ENCODE measurements at regions not wholly inside any gene's neighbourhood (a gene's known extent, or its start where the extent isn't known, plus 50 kb on each side); places are given as distances from the start of the nearest gene placed in this dataset.

DNA sequence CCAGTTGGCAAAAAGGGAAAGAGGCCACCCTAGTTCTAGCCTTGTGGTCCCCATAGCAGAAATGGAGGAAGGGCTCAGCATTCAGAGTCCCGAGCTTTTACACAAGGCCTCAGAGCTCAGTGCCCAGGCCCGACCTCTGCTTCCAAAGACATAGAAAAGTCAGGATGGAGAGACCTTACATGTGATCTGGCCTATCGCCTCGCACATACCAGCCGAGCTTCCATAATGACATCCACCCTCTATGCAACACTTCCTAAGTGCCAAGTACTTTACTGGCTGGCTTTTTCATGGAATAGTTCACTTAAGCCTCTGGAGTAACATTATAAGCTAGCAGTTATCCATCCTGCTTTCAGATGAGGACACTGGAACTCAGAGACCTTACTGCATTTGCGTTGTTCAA, 275.9 kb downstream of the FAM43A start:
- no peak for DNase-seq (ENCODE audit: low read depth, low spot score)
- no peak overlapping the region for H3K4me3 ChIP-seq
- no peak overlapping the region for H3K27ac ChIP-seq
- TF ChIP-seq EZH2 (IDR thresholded peaks at IDR 0.05) (no peak), POLR2AphosphoS5 (IDR thresholded peaks at IDR 0.05; ENCODE audit: borderline replicate concordance, low read depth, low read length) (no peak), FOXP2 (optimal IDR thresholded peaks at IDR 0.05; ENCODE audit: control extremely low read depth, extremely low read length, insufficient read depth) (no peak)
- no peaks in the 10 kb centered on the region for H3K9me3 ChIP-seq (ENCODE audit: low read depth, low read length)
- no peaks in the 10 kb centered on the region for H3K36me3 ChIP-seq (ENCODE audit: insufficient read depth, low read length)
- no peak overlapping the region for H3K9ac ChIP-seq (ENCODE audit: insufficient read length)

DNA sequence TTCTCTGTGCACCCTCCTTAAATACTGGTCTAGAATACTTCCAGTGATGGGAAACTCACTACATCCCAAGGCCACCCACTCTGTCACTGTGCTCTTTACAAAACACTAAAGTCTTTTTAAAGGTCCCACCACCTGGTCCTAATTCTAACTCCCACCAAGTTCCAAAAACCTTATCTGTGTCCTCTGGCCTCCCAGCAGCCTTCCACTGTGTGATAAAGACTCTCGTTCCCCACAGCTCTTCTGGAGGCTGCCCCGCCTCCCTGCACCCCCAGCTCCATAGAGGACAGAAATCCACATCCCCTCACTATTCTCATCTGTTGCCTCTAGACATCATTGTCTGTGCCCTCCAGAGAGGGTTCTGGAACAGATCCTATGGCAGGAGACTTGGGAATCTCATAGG, 276.4 kb downstream of the FAM43A start:
- Histone ChIP-seq H3K27ac (no peak overlapping the region), H3K9ac (ENCODE audit: insufficient read length) (no peak overlapping the region), H3K36me3 (ENCODE audit: insufficient read depth, low read length) (no peaks in the 10 kb centered on the region), H3K4me3 (no peak overlapping the region), H3K9me3 (ENCODE audit: low read depth, low read length) (no peaks in the 10 kb centered on the region)
- DNase-seq (ENCODE audit: low read depth, low spot score): no peak
- TF ChIP-seq FOXP2 (optimal IDR thresholded peaks at IDR 0.05; ENCODE audit: control extremely low read depth, extremely low read length, insufficient read depth) (no peak), EZH2 (IDR thresholded peaks at IDR 0.05) (no peak), POLR2AphosphoS5 (IDR thresholded peaks at IDR 0.05; ENCODE audit: borderline replicate concordance, low read depth, low read length) (no peak)

DNA sequence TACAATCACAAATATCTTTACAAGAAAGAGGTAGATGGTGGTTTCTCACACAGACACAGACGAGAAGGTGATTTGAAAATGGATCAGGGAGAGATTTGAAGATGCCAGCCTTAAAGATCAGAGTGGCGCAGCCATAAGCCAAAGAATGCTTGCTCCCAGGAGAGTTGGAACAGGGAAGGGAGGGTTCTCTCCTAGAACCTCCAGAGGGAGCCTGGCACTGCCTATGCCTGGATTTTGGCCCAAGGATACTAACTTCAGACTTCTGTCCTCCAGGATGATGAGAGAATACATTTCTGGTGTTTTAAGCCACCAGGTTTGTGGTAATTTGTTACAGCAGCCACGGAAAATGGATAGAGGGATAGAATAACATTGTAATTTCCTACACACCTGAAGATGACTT, 279.1 kb downstream of the FAM43A start:
- H3K9ac ChIP-seq (ENCODE audit: insufficient read length): no peak overlapping the region
- no peak for DNase-seq (ENCODE audit: low read depth, low spot score)
- no peak overlapping the region for H3K4me3 ChIP-seq
- H3K36me3 ChIP-seq (ENCODE audit: insufficient read depth, low read length): no peaks in the 10 kb centered on the region
- H3K9me3 ChIP-seq (ENCODE audit: low read depth, low read length): no peaks in the 10 kb centered on the region
- TF ChIP-seq POLR2AphosphoS5 (IDR thresholded peaks at IDR 0.05; ENCODE audit: borderline replicate concordance, low read depth, low read length) (no peak), FOXP2 (optimal IDR thresholded peaks at IDR 0.05; ENCODE audit: control extremely low read depth, extremely low read length, insufficient read depth) (no peak), EZH2 (IDR thresholded peaks at IDR 0.05) (no peak)
- H3K27ac ChIP-seq: no peak overlapping the region

GRCh38 chr3:194967151-194968117, 281.8 kb downstream of the FAM43A start:
- no peak overlapping the region for H3K27ac ChIP-seq
- no peak overlapping the region for H3K4me3 ChIP-seq
- no peaks in the 10 kb centered on the region for H3K36me3 ChIP-seq (ENCODE audit: insufficient read depth, low read length)
- no peak for DNase-seq (ENCODE audit: low read depth, low spot score)
- no peak for TF ChIP-seq POLR2AphosphoS5 (IDR thresholded peaks at IDR 0.05; ENCODE audit: borderline replicate concordance, low read depth, low read length)
- TF ChIP-seq FOXP2 (optimal IDR thresholded peaks at IDR 0.05; ENCODE audit: control extremely low read depth, extremely low read length, insufficient read depth): no peak
- no peak for TF ChIP-seq EZH2 (IDR thresholded peaks at IDR 0.05)
- no peak overlapping the region for H3K9ac ChIP-seq (ENCODE audit: insufficient read length)
- H3K9me3 ChIP-seq (ENCODE audit: low read depth, low read length): no peaks in the 10 kb centered on the region

DNA sequence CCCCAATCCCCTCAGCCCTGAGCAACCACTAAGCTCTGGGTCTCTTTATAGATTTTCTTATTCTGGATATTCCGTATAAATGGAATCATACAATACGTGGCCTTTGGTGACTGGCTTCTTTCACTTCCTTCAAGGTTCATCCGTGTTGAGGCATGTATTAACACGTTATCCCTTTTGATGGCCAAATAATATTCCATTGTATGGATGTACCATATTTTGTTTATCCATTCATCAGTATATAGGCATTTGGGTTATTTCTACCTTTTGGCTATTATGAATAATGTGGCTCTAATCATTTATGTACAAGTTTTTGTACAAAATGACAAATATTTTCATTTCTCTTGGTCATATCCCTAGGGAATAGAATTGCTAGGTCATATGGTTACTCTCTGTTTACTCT, 284.4 kb downstream of the FAM43A start:
- H3K4me3 ChIP-seq: no peak overlapping the region
- TF ChIP-seq FOXP2 (optimal IDR thresholded peaks at IDR 0.05; ENCODE audit: control extremely low read depth, extremely low read length, insufficient read depth): no peak
- no peak for TF ChIP-seq EZH2 (IDR thresholded peaks at IDR 0.05)
- no peak for TF ChIP-seq POLR2AphosphoS5 (IDR thresholded peaks at IDR 0.05; ENCODE audit: borderline replicate concordance, low read depth, low read length)
- DNase-seq (ENCODE audit: low read depth, low spot score): no peak

GRCh38 chr3:194971009-194971408, 285.3 kb downstream of the FAM43A start:
- H3K9me3 ChIP-seq (ENCODE audit: low read depth, low read length): no peaks in the 10 kb centered on the region
- TF ChIP-seq EZH2 (IDR thresholded peaks at IDR 0.05) (no peak), FOXP2 (optimal IDR thresholded peaks at IDR 0.05; ENCODE audit: control extremely low read depth, extremely low read length, insufficient read depth) (no peak), POLR2AphosphoS5 (IDR thresholded peaks at IDR 0.05; ENCODE audit: borderline replicate concordance, low read depth, low read length) (no peak)

More for the DNA sequence above, 284.4 kb downstream of the FAM43A start:
- no peaks in the 10 kb centered on the region for H3K36me3 ChIP-seq (ENCODE audit: insufficient read depth, low read length)
- H3K9ac ChIP-seq (ENCODE audit: insufficient read length): no peak overlapping the region
- no peak overlapping the region for H3K27ac ChIP-seq
- no peaks in the 10 kb centered on the region for H3K9me3 ChIP-seq (ENCODE audit: low read depth, low read length)

DNA sequence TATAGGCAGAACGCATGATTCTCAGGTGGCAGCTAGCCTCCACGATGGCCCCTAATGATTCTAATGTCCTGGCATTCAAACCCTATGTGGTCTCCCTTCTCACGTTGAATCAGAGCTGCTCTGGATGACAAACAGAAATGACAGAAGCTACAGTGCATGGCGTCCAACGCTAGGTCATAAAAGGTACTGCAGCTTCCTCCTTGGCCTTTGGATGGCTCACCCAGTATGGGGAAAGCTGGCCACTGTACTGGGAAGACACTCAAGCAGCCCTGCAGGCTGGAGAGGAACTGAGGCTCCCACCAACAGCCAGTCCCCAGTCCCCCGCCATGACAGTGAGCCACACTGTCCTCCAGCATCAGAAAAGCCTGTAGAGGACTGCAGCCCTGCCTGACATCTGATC, 286.3 kb downstream of the FAM43A start:
- TF ChIP-seq FOXP2 (optimal IDR thresholded peaks at IDR 0.05; ENCODE audit: control extremely low read depth, extremely low read length, insufficient read depth) (no peak), EZH2 (IDR thresholded peaks at IDR 0.05) (no peak), POLR2AphosphoS5 (IDR thresholded peaks at IDR 0.05; ENCODE audit: borderline replicate concordance, low read depth, low read length) (no peak)

More at GRCh38 chr3:194971009-194971408, 285.3 kb downstream of the FAM43A start:
- Histone ChIP-seq H3K4me3 (no peak overlapping the region), H3K9ac (ENCODE audit: insufficient read length) (no peak overlapping the region), H3K36me3 (ENCODE audit: insufficient read depth, low read length) (no peaks in the 10 kb centered on the region), H3K27ac (no peak overlapping the region)
- no peak for DNase-seq (ENCODE audit: low read depth, low spot score)

GRCh38 chr3:194972641-194973040, 287.0 kb downstream of the FAM43A start:
- H3K4me3 ChIP-seq: no peak overlapping the region
- H3K9ac ChIP-seq (ENCODE audit: insufficient read length): no peak overlapping the region
- H3K36me3 ChIP-seq (ENCODE audit: insufficient read depth, low read length): no peaks in the 10 kb centered on the region
- no peak for DNase-seq (ENCODE audit: low read depth, low spot score)
- H3K9me3 ChIP-seq (ENCODE audit: low read depth, low read length): no peaks in the 10 kb centered on the region
- no peak for TF ChIP-seq EZH2 (IDR thresholded peaks at IDR 0.05)
- no peak overlapping the region for H3K27ac ChIP-seq

More for the DNA sequence above, 286.3 kb downstream of the FAM43A start:
- Histone ChIP-seq H3K4me3 (no peak overlapping the region), H3K36me3 (ENCODE audit: insufficient read depth, low read length) (no peaks in the 10 kb centered on the region), H3K9me3 (ENCODE audit: low read depth, low read length) (no peaks in the 10 kb centered on the region), H3K27ac (no peak overlapping the region), H3K9ac (ENCODE audit: insufficient read length) (no peak overlapping the region)
- no peak for DNase-seq (ENCODE audit: low read depth, low spot score)

All from SK-N-MC (cell line).